ENCODE measurements at regions not wholly inside any gene's neighbourhood (a gene's known extent, or its start where the extent isn't known, plus 50 kb on each side); places are given as distances from the start of the nearest gene placed in this dataset.

DNA sequence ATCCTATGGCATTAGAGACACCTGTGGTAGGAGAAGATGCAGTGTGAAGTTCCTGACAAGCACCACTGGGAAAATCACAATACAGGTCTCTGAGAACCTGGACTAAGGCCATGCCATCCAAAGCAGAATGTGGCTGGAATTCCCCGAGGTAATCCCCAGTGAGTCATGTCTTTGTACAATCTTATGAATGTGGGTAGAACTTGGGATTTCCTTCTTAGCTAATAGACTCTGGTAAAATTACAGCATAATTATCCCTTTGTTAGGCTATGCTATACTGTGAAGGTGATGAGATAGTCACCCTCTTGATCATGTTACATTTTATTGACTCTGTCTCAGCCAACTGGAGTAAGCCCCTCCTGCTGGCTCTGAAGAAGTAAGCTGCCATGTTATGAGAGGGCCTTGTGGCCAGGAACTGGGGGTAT, 224.3 kb upstream of the DCN start:
- TF ChIP-seq GATA2 (IDR thresholded peaks at IDR 0.05; ENCODE audit: low read depth, low read length) (no peak), GATA3 (IDR thresholded peaks at IDR 0.05; ENCODE audit: low read depth, low read length) (no peak)
